SK-MEL-5 (cell line): ENCODE measurements at regions not wholly inside any gene's neighbourhood (a gene's known extent, or its start where the extent isn't known, plus 50 kb on each side); places are given as distances from the start of the nearest gene placed in this dataset.
"Not testable (repeated sequence)": the region's sequence is repeated elsewhere in the genome, so short reads cannot be mapped to it uniquely, and the experiment has no call there.

Source experiments
- DNase-seq: peaks from one replicate; pipeline ENCODE4 v3.0.0-alpha.2; 2016; ENCODE audit warnings: low read depth, low spot score
- in situ Hi-C: cut with HindIII; loops from 2 replicates; pipeline ENCODE4 v1.10.0; 2016; ENCODE audit warnings: low sequenced_read_pairs, high pct_unique_total_duplicates, low pct_unique_long_range_greater_than_20kb
- small RNA-seq, 2 experiments: library from RNA; depleted of rRNA; stranded (forward); fragments of <200 nt; gene quantifications; one replicate each; pipeline ENCODE3, GENCODE V24; 2014

DNA sequence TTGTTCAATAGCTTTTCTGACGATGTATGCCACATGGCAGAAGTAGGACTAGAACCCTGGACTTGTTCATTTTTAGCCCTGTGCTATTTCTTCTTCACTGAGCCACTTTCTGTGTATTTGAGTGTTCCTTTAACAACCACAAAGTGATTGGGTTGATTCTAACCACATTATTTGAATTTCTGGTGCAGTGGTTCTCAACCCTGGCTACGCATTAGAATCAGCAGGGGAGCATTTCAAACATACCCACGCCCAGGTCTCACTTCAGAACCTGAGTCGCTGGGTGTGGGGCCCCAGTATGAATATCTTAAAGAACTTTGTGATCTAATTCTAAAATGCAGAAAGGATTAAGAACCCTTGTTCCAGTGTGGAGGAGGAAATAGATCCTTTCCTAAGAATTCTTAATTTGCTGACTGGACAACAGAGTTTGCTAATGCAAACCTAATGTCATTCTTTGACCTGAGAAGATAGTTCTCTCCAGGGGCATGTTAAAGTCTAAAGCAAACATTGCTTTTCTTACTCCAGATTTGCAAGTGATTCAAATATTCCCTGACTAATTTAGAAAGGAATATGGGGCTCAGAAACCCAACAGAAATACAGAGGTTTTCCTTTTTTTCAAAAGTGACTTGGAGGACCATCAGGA lies 75.4 kb upstream of the GDNF start:
- in situ Hi-C loops: no loop called here
- DNase-seq: no peak

- in situ Hi-C loops, DNase-seq: not testable (repeated sequence)
Measured at GRCh38 chr5:37909610-37910266, 69.9 kb upstream of the GDNF start.

DNA sequence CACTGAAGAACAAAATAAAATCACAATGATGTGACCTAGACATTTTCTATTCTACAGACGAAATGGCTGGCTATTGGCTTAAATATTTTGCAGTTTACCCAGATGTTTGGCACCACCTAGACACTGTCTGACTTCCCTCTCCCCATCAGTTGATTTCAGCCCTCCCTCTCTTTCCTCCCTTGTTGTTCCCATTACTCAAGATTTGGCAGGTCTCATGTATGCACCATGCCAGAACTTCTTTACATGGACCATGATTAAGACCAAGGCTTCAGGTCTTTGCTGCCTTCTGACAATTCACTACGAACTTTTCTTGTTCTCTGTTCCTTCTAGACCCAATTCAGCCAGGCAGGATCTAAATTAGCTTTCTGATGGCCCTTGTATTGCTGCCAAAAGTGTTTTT lies 66.6 kb upstream of the GDNF start:
- no peak for DNase-seq
- in situ Hi-C loops: no loop called here

DNA sequence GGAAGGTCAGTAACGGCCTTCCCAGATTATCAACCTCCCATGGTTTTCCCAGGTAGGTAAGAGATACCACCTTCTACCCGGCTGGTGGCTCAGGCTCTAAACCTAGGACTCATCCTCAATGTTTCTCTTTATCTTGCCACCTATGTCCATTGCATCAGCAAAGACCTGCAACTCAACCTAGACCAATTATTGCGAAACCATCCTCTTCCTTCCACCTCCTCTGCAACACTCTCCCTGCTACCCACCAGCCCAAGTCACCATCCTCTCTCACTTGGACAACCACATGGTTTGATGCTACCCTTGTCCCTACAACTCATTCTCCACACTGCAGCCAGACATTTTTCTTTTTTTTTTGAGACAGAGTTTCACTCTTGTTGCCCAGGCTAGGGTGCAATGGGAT lies 65.4 kb upstream of the GDNF start:
- no peak for DNase-seq
- in situ Hi-C loops: no loop called here

DNA sequence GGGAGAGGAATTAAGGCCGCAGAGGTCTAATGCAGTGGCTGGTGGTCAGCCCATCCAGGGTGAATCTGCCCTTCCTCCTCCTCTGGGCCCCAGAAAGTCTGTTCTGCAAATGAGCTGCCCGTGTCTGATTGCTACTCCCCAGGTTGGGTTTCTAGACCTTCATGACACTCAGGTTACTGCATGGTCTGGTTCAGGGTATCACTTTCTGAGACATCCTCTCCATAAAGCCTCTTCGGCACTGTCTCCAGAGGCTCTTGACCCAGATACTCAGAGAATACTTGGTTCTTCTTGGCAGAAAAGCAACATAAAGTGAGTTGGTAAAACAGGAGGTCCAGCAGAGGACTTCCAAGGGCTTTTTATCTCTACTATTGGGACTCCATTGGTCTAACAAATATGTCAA lies 62.5 kb upstream of the GDNF start:
- DNase-seq: no peak
- in situ Hi-C loops: no loop called here

GRCh38 chr5:37900692-37901091 lies 60.9 kb upstream of the GDNF start:
- peak; percentile 81 for DNase-seq
- in situ Hi-C loops: no loop called here

- in situ Hi-C loops: no loop called here
- DNase-seq: no peak
Measured at GRCh38 chr5:37899037-37899436, 59.2 kb upstream of the GDNF start.

- DNase-seq: no peak
- in situ Hi-C loops: no loop called here
Measured at GRCh38 chr5:37896159-37896558, 56.3 kb upstream of the GDNF start.

GRCh38 chr5:37893434-37894134 lies 53.7 kb upstream of the GDNF start:
- in situ Hi-C loops: no loop called here
- no peak for DNase-seq

- no peak for DNase-seq
- in situ Hi-C loops: no loop called here
Measured at GRCh38 chr5:37892586-37892985, 52.7 kb upstream of the GDNF start.

GRCh38 chr5:37891832-37892231 lies 52.0 kb upstream of the GDNF start:
- DNase-seq: no peak
- in situ Hi-C loops: no loop called here

DNA sequence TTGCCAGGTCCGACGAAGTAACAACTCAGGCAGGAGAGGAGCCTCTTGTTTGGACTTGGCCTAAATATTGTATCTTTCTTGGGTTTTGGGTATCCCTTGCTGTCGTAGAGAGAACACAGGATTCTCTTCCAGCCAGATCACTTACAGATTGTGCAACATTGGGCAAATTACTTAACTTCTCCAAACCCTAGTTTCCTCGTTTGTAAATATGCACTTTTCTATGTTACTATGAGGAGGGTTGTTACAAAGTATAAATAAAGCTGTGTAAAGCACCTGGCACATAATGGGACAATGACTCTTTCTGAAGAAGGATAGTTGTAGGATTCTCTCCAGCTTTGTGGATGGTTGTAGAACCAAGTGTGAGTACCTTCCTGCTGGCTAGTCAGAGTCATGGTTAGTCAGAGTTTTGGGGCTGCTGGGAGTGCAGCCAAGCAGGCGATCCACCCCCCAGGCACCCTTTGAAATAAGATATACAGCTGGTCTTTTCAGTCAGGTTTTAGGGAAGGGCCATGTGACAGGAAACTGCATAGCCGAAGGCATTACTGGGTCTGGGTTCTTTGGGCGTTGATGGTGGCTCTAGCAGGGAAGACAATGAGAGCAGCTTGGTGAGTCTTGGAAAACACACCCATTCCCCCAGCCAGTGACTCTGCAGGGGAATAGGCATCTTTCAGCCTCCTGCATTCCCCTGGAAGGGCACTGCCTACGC lies 49.9 kb upstream of the GDNF start:
- peak; percentile 82 for DNase-seq
- in situ Hi-C loops: no loop called here

Small RNA genes lying in the stretch of these regions (small RNA-seq; reads per million reads assigned to genes)
- gene LINC02110: 0 reads per million in 2 experiments
